NCI-H146 treated with DMSO at 0.1 percent for 48 hours (cell line): ENCODE measurements at regions not wholly inside any gene's neighbourhood (a gene's known extent, or its start where the extent isn't known, plus 50 kb on each side); places are given as distances from the start of the nearest gene placed in this dataset.
A peak's percentile ranks its signal among the peaks of the same experiment; 100 is the strongest.
"Not testable (repeated sequence)": the region's sequence is repeated elsewhere in the genome, so short reads cannot be mapped to it uniquely, and the experiment has no call there.

Experiments
- DNase-seq: peaks from one replicate; lab custom pipeline; 2025; ENCODE audit not compliant: unreplicated experiment; lab: John Stamatoyannopoulos, UW

GRCh38 chr10:33071857-33072256, 113.8 kb upstream of the ITGB1 start:
- no peak for DNase-seq

GRCh38 chr10:33070101-33070500, 112.1 kb upstream of the ITGB1 start:
- no peak for DNase-seq

GRCh38 chr10:33067917-33068316, 109.9 kb upstream of the ITGB1 start:
- DNase-seq = no peak

GRCh38 chr10:33067481-33067880, 109.5 kb upstream of the ITGB1 start:
- no peak for DNase-seq

GRCh38 chr10:33066558-33067236, 108.7 kb upstream of the ITGB1 start:
- no peak for DNase-seq

- no peak for DNase-seq
Measured at GRCh38 chr10:33065111-33065510, 107.1 kb upstream of the ITGB1 start.

GRCh38 chr10:33064706-33065105, 106.7 kb upstream of the ITGB1 start:
- no peak for DNase-seq

- no peak for DNase-seq
Measured at GRCh38 chr10:33057620-33058019, 99.6 kb upstream of the ITGB1 start.

- no peak for DNase-seq
Measured at GRCh38 chr10:33056828-33057596, 99.0 kb upstream of the ITGB1 start.

GRCh38 chr10:33055625-33056024, 97.6 kb upstream of the ITGB1 start:
- DNase-seq = no peak

- DNase-seq = no peak
Measured at GRCh38 chr10:33052915-33053810, 95.1 kb upstream of the ITGB1 start.

- DNase-seq = no peak
Measured at GRCh38 chr10:33052263-33052875, 94.3 kb upstream of the ITGB1 start.

- not testable (repeated sequence) for DNase-seq
Measured at GRCh38 chr10:33049963-33050920, 92.2 kb upstream of the ITGB1 start.

- DNase-seq = no peak
Measured at GRCh38 chr10:33048223-33048622, 90.2 kb upstream of the ITGB1 start.

- DNase-seq = no peak
Measured at GRCh38 chr10:33047655-33048054, 89.6 kb upstream of the ITGB1 start.

- DNase-seq = no peak
Measured at GRCh38 chr10:33046792-33047191, 88.8 kb upstream of the ITGB1 start.

- no peak for DNase-seq
Measured at GRCh38 chr10:33045421-33045820, 87.4 kb upstream of the ITGB1 start.

GRCh38 chr10:33042565-33042964, 84.5 kb upstream of the ITGB1 start:
- no peak for DNase-seq

- DNase-seq = peak; percentile 20
Measured at GRCh38 chr10:33041783-33042437, 83.9 kb upstream of the ITGB1 start.

GRCh38 chr10:33040436-33040835, 82.4 kb upstream of the ITGB1 start:
- DNase-seq = no peak
